Keratinocyte (primary cell): ENCODE measurements at regions not wholly inside any gene's neighbourhood (a gene's known extent, or its start where the extent isn't known, plus 50 kb on each side); places are given as distances from the start of the nearest gene placed in this dataset.

Source experiments
- DNase-seq: peaks from one replicate; pipeline ENCODE4 v3.0.0-alpha.2; 2011; ENCODE audit warnings: low read depth, missing footprints, low spot score
- FAIRE-seq: peaks from 2 replicates; lab custom pipeline; 2011; peaks lifted over from hg19 to GRCh38; lab: Jason Lieb, UNC
- H2AFZ ChIP-seq: 2 replicates; pipeline ENCODE4 v1.6.0; 2012; ENCODE audit warnings: low read length, control low read depth, inconsistent platforms; ENCODE audit not compliant: control insufficient read depth
- H3K27ac ChIP-seq: 2 replicates; pipeline ENCODE4 v1.5.1; 2011; ENCODE audit warnings: low read length; ENCODE audit not compliant: control insufficient read depth, insufficient read depth
- H3K27me3 ChIP-seq: 3 replicates; pipeline ENCODE4 v1.6.0; 2011; ENCODE audit warnings: low read length; ENCODE audit not compliant: control insufficient read depth, insufficient read depth; ENCODE audit errors: extremely low read depth
- H3K36me3 ChIP-seq, 2 experiments: 2 replicates in 1 of 2; 3 replicates in 1 of 2; pipeline ENCODE4 v1.5.1; 2011; ENCODE audit warnings: low read length in 2 of 2, mild to moderate bottlenecking in 1 of 2; ENCODE audit not compliant: control insufficient read depth in 2 of 2, insufficient read depth in 2 of 2; ENCODE audit errors: extremely low read depth in 1 of 2
- H3K4me1 ChIP-seq: 3 replicates; pipeline ENCODE4 v1.5.1; 2011; ENCODE audit warnings: low read length; ENCODE audit not compliant: control insufficient read depth, insufficient read depth; ENCODE audit errors: extremely low read depth
- H3K4me2 ChIP-seq: 3 replicates; pipeline ENCODE4 v1.6.0; 2011; ENCODE audit warnings: low read depth, low read length; ENCODE audit not compliant: control insufficient read depth, insufficient read depth; ENCODE audit errors: extremely low read depth
- H3K4me3 ChIP-seq, 3 experiments: fragments of 200-600 bp in 1 of 3; sonication (generic) in 1 of 3; 2 replicates in 2 of 3; 3 replicates in 1 of 3; pipeline ENCODE4 v1.5.1; 2011 to 2016; ENCODE audit warnings: low read length in 3 of 3, mild to moderate bottlenecking in 3 of 3, control low read depth in 2 of 3, inconsistent platforms in 1 of 3, low read depth in 1 of 3, mixed read lengths in 1 of 3, mixed run types in 1 of 3, moderate library complexity in 1 of 3; ENCODE audit not compliant: control insufficient read depth in 2 of 3, insufficient read depth in 2 of 3; ENCODE audit errors: extremely low read depth in 1 of 3
- H3K79me2 ChIP-seq: 2 replicates; pipeline ENCODE4 v1.6.0; 2012; ENCODE audit warnings: low read length; ENCODE audit not compliant: control insufficient read depth, insufficient read depth
- H3K9ac ChIP-seq: 3 replicates; pipeline ENCODE4 v1.6.0; 2011; ENCODE audit warnings: low read length; ENCODE audit not compliant: control insufficient read depth, insufficient read depth; ENCODE audit errors: extremely low read depth
- H3K9me1 ChIP-seq: 3 replicates; pipeline ENCODE4 v1.6.0; 2011; ENCODE audit warnings: low read length; ENCODE audit not compliant: control insufficient read depth, insufficient read depth; ENCODE audit errors: extremely low read depth
- H3K9me3 ChIP-seq: 2 replicates; pipeline ENCODE4 v1.5.1; 2012; ENCODE audit warnings: low read depth, low read length; ENCODE audit not compliant: control insufficient read depth
- H4K20me1 ChIP-seq: 3 replicates; pipeline ENCODE4 v1.6.0; 2011; ENCODE audit warnings: low read length; ENCODE audit not compliant: control insufficient read depth, insufficient read depth; ENCODE audit errors: extremely low read depth
- CTCF ChIP-seq, 3 experiments: IDR thresholded peaks in 1 of 3; conservative IDR thresholded peaks in 1 of 3; optimal IDR thresholded peaks in 1 of 3; 2 replicates in 2 of 3; 3 replicates in 1 of 3; pipeline versions ENCODE3 to v1.5.1; 2011; ENCODE audit warnings: low read length in 3 of 3, mild to moderate bottlenecking in 3 of 3, moderate library complexity in 2 of 3, control low read depth in 1 of 3, inconsistent platforms in 1 of 3; ENCODE audit not compliant: insufficient read depth in 2 of 3; ENCODE audit errors: extremely low read depth in 1 of 3
- EZH2 ChIP-seq: IDR thresholded peaks from one replicate; pipeline ENCODE4 v1.6.1; 2012; ENCODE audit warnings: inconsistent platforms, mild to moderate bottlenecking, low read length, moderate library complexity
- dilution Hi-C: fragments of 300-500 bp; cut with MboI; formaldehyde crosslinking; loops from one replicate; pipeline ENCODE4 v1.7.0; 2020; ENCODE audit warnings: low sequenced_read_pairs; ENCODE audit not compliant: extremely low pct_ligation_motif_present

GRCh38 chr14:39763402-39763890 lies 331.2 kb upstream of the FBXO33 start:
- FAIRE-seq, result no peak
- H3K79me2 ChIP-seq, result no peaks in the 10 kb centered on the region
- no peaks in the 10 kb centered on the region for H3K36me3 ChIP-seq
- H3K4me1 ChIP-seq, result no peaks in the 10 kb centered on the region
- H2AFZ ChIP-seq, result no peak overlapping the region
- dilution Hi-C loops, result no loop called here
- H3K9me1 ChIP-seq, result no peaks in the 10 kb centered on the region
- no peak for DNase-seq
- no peak overlapping the region for H3K27ac ChIP-seq
- no peak for TF ChIP-seq EZH2
- TF ChIP-seq CTCF (optimal IDR thresholded peaks at IDR 0.05 in 1 of 3, IDR thresholded peaks at IDR 0.05 in 1 of 3, conservative IDR thresholded peaks at IDR 0.05 in 1 of 3; ENCODE audit: extremely low read depth in 1 of 3, insufficient read depth in 2 of 3, low read length in 3 of 3), result no peak
- H4K20me1 ChIP-seq, result no peaks in the 10 kb centered on the region
- H3K4me2 ChIP-seq, result no peak overlapping the region
- no peak overlapping the region for H3K4me3 ChIP-seq
- no peaks in the 10 kb centered on the region for H3K27me3 ChIP-seq
- no peaks in the 10 kb centered on the region for H3K9me3 ChIP-seq
- no peak overlapping the region for H3K9ac ChIP-seq

GRCh38 chr14:39762576-39763401 lies 330.6 kb upstream of the FBXO33 start:
- Histone ChIP-seq H3K4me2 (no peak overlapping the region), H3K9me3 (no peaks in the 10 kb centered on the region), H3K27ac (no peak overlapping the region), H2AFZ (no peak overlapping the region), H3K36me3 (no peaks in the 10 kb centered on the region), H3K4me3 (no peak overlapping the region), H4K20me1 (no peaks in the 10 kb centered on the region), H3K79me2 (no peaks in the 10 kb centered on the region), H3K9ac (no peak overlapping the region), H3K4me1 (no peaks in the 10 kb centered on the region), H3K9me1 (no peaks in the 10 kb centered on the region), H3K27me3 (no peaks in the 10 kb centered on the region)
- dilution Hi-C loops, result no loop called here
- TF ChIP-seq CTCF (optimal IDR thresholded peaks at IDR 0.05 in 1 of 3, IDR thresholded peaks at IDR 0.05 in 1 of 3, conservative IDR thresholded peaks at IDR 0.05 in 1 of 3; ENCODE audit: extremely low read depth in 1 of 3, insufficient read depth in 2 of 3, low read length in 3 of 3) (no peak), EZH2 (no peak)
- DNase-seq (no peak), FAIRE-seq (no peak)
